ENCODE measurements at regions not wholly inside any gene's neighbourhood (a gene's known extent, or its start where the extent isn't known, plus 50 kb on each side); places are given as distances from the start of the nearest gene placed in this dataset.

- TF ChIP-seq EZH2 (IDR thresholded peaks at IDR 0.05) (no peak), POLR2AphosphoS5 (IDR thresholded peaks at IDR 0.05; ENCODE audit: borderline replicate concordance, low read depth, low read length) (no peak)
- no peak overlapping the region for H3K27ac ChIP-seq
- no peak for DNase-seq (ENCODE audit: low read depth, low spot score)
- no peaks in the 10 kb centered on the region for H3K9me3 ChIP-seq (ENCODE audit: low read depth, low read length)
- no peak overlapping the region for H3K4me3 ChIP-seq
- no peak overlapping the region for H3K9ac ChIP-seq (ENCODE audit: insufficient read length)
- H3K36me3 ChIP-seq (ENCODE audit: insufficient read depth, low read length) = no peaks in the 10 kb centered on the region
These were observed 53.5 kb upstream of the SLC22A15 start for GRCh38 chr1:115922801-115923200.

GRCh38 chr1:115924770-115925169, 51.5 kb upstream of the SLC22A15 start:
- DNase-seq (ENCODE audit: low read depth, low spot score) = no peak
- H3K27ac ChIP-seq = peak overlapping the region; percentile 2; the same call in 1 of the 2 replicates
- H3K9me3 ChIP-seq (ENCODE audit: low read depth, low read length) = no peaks in the 10 kb centered on the region
- TF ChIP-seq POLR2AphosphoS5 (IDR thresholded peaks at IDR 0.05; ENCODE audit: borderline replicate concordance, low read depth, low read length) (no peak), EZH2 (IDR thresholded peaks at IDR 0.05) (no peak), FOXP2 (optimal IDR thresholded peaks at IDR 0.05; ENCODE audit: control extremely low read depth, extremely low read length, insufficient read depth) (no peak)
- H3K4me3 ChIP-seq = peak overlapping the region; percentile 2; the same call in 1 of the 2 replicates
- no peaks in the 10 kb centered on the region for H3K36me3 ChIP-seq (ENCODE audit: insufficient read depth, low read length)
- H3K9ac ChIP-seq (ENCODE audit: insufficient read length) = no peak overlapping the region

- no peak for DNase-seq (ENCODE audit: low read depth, low spot score)
- no peaks in the 10 kb centered on the region for H3K36me3 ChIP-seq (ENCODE audit: insufficient read depth, low read length)
- H3K4me3 ChIP-seq = no peak overlapping the region; the same call in 1 of the 2 replicates
- peak overlapping the region; percentile 2; the same call in 1 of the 2 replicates for H3K27ac ChIP-seq
- no peaks in the 10 kb centered on the region for H3K9me3 ChIP-seq (ENCODE audit: low read depth, low read length)
- no peak overlapping the region for H3K9ac ChIP-seq (ENCODE audit: insufficient read length)
- no peak for TF ChIP-seq POLR2AphosphoS5 (IDR thresholded peaks at IDR 0.05; ENCODE audit: borderline replicate concordance, low read depth, low read length)
- no peak for TF ChIP-seq FOXP2 (optimal IDR thresholded peaks at IDR 0.05; ENCODE audit: control extremely low read depth, extremely low read length, insufficient read depth)
- no peak for TF ChIP-seq EZH2 (IDR thresholded peaks at IDR 0.05)
These were observed 50.8 kb upstream of the SLC22A15 start for GRCh38 chr1:115925467-115925866.

All from SK-N-MC (cell line).